Chondrocyte (in vitro differentiated cells): ENCODE measurements at regions not wholly inside any gene's neighbourhood (a gene's known extent, or its start where the extent isn't known, plus 50 kb on each side); places are given as distances from the start of the nearest gene placed in this dataset.

Experiments used
- DNase-seq: peaks from one replicate; pipeline ENCODE4 v3.0.0; 2021; ENCODE audit warnings: mixed read lengths, low spot score
- H3K27ac Mint-ChIP-seq: one replicate; pipeline ENCODE4 v1.8.0; 2021; ENCODE audit warnings: mild to moderate bottlenecking, moderate library complexity, mixed read lengths; ENCODE audit not compliant: unreplicated experiment
- H3K27me3 Mint-ChIP-seq: 2 replicates; pipeline ENCODE4 v1.8.0; 2021; ENCODE audit warnings: low read depth, mixed read lengths
- H3K36me3 Mint-ChIP-seq: 2 replicates; pipeline ENCODE4 v1.8.0; 2021; ENCODE audit warnings: low read depth, mixed read lengths
- H3K4me1 Mint-ChIP-seq: 2 replicates; pipeline ENCODE4 v1.8.0; 2021; ENCODE audit warnings: low read depth, mild to moderate bottlenecking, mixed read lengths
- H3K4me3 Mint-ChIP-seq: one replicate; pipeline ENCODE4 v1.8.0; 2021; ENCODE audit warnings: mild to moderate bottlenecking, moderate library complexity, mixed read lengths; ENCODE audit not compliant: unreplicated experiment
- H3K9me3 Mint-ChIP-seq: 2 replicates; pipeline ENCODE4 v1.8.0; 2021; ENCODE audit warnings: low read depth, mixed read lengths
- TF ChIP-seq, protein P1 (sequence below): fragments of 200-600 bp; sonication (generic); IDR thresholded peaks from 2 replicates; pipeline ENCODE4 v1.5.0; 2021; ENCODE audit warnings: antibody characterized with exemption, mild to moderate bottlenecking, moderate library complexity

GRCh38 chr14:89617481-89618329 lies 200.7 kb upstream of the FOXN3 start:
- Mint-ChIP-seq H3K27me3 (no peaks in the 10 kb centered on the region), H3K36me3 (no peaks in the 10 kb centered on the region), H3K27ac (peak overlapping the region; percentile 93), H3K9me3 (no peaks in the 10 kb centered on the region), H3K4me3 (peak overlapping the region; percentile 84), H3K4me1 (peaks cover 61% of the 10 kb centered on the region)
- TF ChIP-seq, protein P1, sequence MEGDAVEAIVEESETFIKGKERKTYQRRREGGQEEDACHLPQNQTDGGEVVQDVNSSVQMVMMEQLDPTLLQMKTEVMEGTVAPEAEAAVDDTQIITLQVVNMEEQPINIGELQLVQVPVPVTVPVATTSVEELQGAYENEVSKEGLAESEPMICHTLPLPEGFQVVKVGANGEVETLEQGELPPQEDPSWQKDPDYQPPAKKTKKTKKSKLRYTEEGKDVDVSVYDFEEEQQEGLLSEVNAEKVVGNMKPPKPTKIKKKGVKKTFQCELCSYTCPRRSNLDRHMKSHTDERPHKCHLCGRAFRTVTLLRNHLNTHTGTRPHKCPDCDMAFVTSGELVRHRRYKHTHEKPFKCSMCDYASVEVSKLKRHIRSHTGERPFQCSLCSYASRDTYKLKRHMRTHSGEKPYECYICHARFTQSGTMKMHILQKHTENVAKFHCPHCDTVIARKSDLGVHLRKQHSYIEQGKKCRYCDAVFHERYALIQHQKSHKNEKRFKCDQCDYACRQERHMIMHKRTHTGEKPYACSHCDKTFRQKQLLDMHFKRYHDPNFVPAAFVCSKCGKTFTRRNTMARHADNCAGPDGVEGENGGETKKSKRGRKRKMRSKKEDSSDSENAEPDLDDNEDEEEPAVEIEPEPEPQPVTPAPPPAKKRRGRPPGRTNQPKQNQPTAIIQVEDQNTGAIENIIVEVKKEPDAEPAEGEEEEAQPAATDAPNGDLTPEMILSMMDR: no peak
- DNase-seq: no peak

DNA sequence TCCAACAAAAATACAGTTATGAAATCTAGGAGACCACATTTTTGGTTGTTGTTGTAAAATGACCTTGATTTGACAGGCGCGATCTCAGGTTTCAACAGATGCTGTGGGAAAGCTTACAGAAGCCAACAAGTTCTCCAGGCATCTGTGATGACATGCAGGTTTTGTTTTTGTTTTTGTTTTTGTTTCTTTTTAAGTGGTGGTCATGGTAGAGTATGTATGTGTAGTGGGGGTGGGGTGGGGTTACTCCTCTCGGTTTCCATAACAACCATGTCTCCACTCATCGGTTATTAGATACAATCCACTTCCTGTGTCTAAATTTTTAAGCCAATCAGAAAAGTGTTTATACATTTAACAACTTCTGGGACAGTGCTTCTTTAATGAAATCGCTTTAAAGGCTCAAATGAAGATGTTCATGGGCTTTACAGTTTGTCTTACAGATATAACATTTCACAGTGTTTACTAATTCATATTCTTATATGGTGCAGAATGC lies 199.9 kb upstream of the FOXN3 start:
- TF ChIP-seq, protein P1: no peak

DNA sequence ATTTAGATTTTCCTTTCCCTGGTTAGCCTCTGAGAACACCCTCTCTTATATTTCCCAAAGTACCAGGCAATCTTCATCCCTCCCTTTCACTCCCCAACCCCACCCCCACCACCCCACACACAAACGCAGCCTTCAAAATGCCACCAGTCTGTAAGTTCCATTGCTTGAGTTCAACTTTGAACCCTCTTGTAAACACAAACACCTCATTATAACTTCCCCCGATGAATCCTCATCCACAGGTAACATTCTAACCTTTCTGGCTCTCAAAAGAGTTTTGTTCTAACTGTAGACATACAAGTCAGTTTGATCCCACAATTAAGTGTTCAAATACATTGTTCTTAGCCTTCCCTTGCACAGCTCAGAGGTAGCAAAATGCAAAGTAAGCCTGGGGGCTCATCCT lies 199.4 kb upstream of the FOXN3 start:
- TF ChIP-seq, protein P1: no peak
- no peak for DNase-seq
- Mint-ChIP-seq H3K27me3 (no peaks in the 10 kb centered on the region), H3K27ac (peak overlapping the region; percentile 93), H3K4me1 (peaks cover 61% of the 10 kb centered on the region), H3K9me3 (no peaks in the 10 kb centered on the region), H3K4me3 (peak overlapping the region; percentile 84), H3K36me3 (no peaks in the 10 kb centered on the region)

More for the DNA sequence above, 199.9 kb upstream of the FOXN3 start:
- no peaks in the 10 kb centered on the region for H3K36me3 Mint-ChIP-seq
- no peaks in the 10 kb centered on the region for H3K27me3 Mint-ChIP-seq
- H3K9me3 Mint-ChIP-seq: no peaks in the 10 kb centered on the region
- H3K4me1 Mint-ChIP-seq: peaks cover 61% of the 10 kb centered on the region
- H3K4me3 Mint-ChIP-seq: peak overlapping the region; percentile 84
- DNase-seq: no peak
- H3K27ac Mint-ChIP-seq: peak overlapping the region; percentile 93

DNA sequence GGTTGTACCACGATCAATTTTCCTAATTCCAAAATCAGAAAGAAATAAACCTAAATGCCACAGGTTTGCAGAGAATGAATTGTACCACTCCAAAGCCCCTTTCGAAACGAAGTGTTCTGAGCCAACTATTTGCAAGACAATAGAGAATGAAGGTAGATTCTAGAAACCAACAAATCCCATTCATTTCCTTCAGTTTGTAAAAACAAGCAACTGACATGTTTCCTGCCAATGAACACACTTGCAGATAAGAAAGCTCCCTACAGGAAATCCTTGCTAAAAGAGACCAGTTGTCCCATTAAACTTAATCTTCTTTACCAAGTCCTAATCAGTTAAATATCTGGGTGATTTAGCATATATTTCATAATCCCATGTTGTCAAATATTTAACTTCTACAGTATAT lies 198.4 kb upstream of the FOXN3 start:
- peak overlapping the region; percentile 44 for H3K4me3 Mint-ChIP-seq
- H3K9me3 Mint-ChIP-seq: no peaks in the 10 kb centered on the region
- TF ChIP-seq, protein P1: no peak
- H3K27me3 Mint-ChIP-seq: no peaks in the 10 kb centered on the region
- peaks cover 1% of the 10 kb centered on the region for H3K36me3 Mint-ChIP-seq
- no peak for DNase-seq
- H3K4me1 Mint-ChIP-seq: peaks cover 63% of the 10 kb centered on the region
- no peak overlapping the region for H3K27ac Mint-ChIP-seq

- DNase-seq: no peak
- TF ChIP-seq, protein P1: no peak
- Mint-ChIP-seq H3K27ac (no peak overlapping the region), H3K4me1 (peaks cover 54% of the 10 kb centered on the region), H3K27me3 (no peaks in the 10 kb centered on the region), H3K36me3 (peaks cover 1% of the 10 kb centered on the region), H3K4me3 (no peak overlapping the region), H3K9me3 (no peaks in the 10 kb centered on the region)
Observed at GRCh38 chr14:89614009-89614691, 197.1 kb upstream of the FOXN3 start.
